Spinal cord (tissue), 9 donors: ENCODE measurements at regions not wholly inside any gene's neighbourhood (a gene's known extent, or its start where the extent isn't known, plus 50 kb on each side); places are given as distances from the start of the nearest gene placed in this dataset.

Experiments
- DNase-seq, 6 donors: peaks; one replicate each; pipeline versions ENCODE4 v3.0.0 to v3.0.0-alpha.2; 2013 to 2015; ENCODE audit warnings: low spot score in 6 of 6, low read depth in 4 of 6
- H3K27ac ChIP-seq: one replicate; pipeline ENCODE4 v1.5.1; 2013; ENCODE audit warnings: low read depth, low read length, control low read depth
- H3K27me3 ChIP-seq: one replicate; pipeline ENCODE4 v1.6.1; 2013; ENCODE audit warnings: low read length; ENCODE audit not compliant: control insufficient read depth, insufficient read depth
- H3K36me3 ChIP-seq: one replicate; pipeline ENCODE4 v1.6.1; 2013; ENCODE audit warnings: low read length; ENCODE audit not compliant: control insufficient read depth, insufficient read depth
- H3K4me1 ChIP-seq: one replicate; pipeline ENCODE4 v1.6.1; 2013; ENCODE audit warnings: low read length; ENCODE audit not compliant: control insufficient read depth, insufficient read depth
- H3K4me3 ChIP-seq: one replicate; pipeline ENCODE4 v1.5.1; 2013; ENCODE audit warnings: low read depth, low read length, control low read depth
- H3K9me3 ChIP-seq: one replicate; pipeline ENCODE4 v1.6.1; 2013; ENCODE audit warnings: low read length; ENCODE audit not compliant: control insufficient read depth, insufficient read depth
- WGBS: methylation state at CpG from one replicate; pipeline ENCODE4 v1.1.5; 2013; ENCODE audit warnings: missing lambda C conversion rate; ENCODE audit not compliant: insufficient coverage; 5-methylcytosine and 5-hydroxymethylcytosine counted together
- donor health status: healthy.

GRCh38 chr2:215811003-215811402 is 202.3 kb downstream of the MREG start:
- no peaks in the 10 kb centered on the region for H3K36me3 ChIP-seq
- no peaks in the 10 kb centered on the region for H3K9me3 ChIP-seq
- WGBS = no CpG with 5 or more reads among the region's 3 CpGs
- no peaks in the 10 kb centered on the region for H3K27me3 ChIP-seq
- H3K4me1 ChIP-seq = no peaks in the 10 kb centered on the region
- no peak for DNase-seq
- H3K27ac ChIP-seq = no peak overlapping the region
- no peak overlapping the region for H3K4me3 ChIP-seq

- Histone ChIP-seq H3K27me3 (no peaks in the 10 kb centered on the region), H3K4me1 (no peaks in the 10 kb centered on the region), H3K36me3 (no peaks in the 10 kb centered on the region), H3K27ac (no peak overlapping the region), H3K4me3 (no peak overlapping the region), H3K9me3 (no peaks in the 10 kb centered on the region)
- WGBS = no CpG with 5 or more reads among the region's 1 CpG
- no peak for DNase-seq
Measured at GRCh38 chr2:215808996-215809395, 204.4 kb downstream of the MREG start.

GRCh38 chr2:215808194-215808593 is 205.2 kb downstream of the MREG start:
- Histone ChIP-seq H3K9me3 (peaks cover 2% of the 10 kb centered on the region), H3K27ac (no peak overlapping the region), H3K36me3 (no peaks in the 10 kb centered on the region), H3K4me1 (no peaks in the 10 kb centered on the region), H3K27me3 (no peaks in the 10 kb centered on the region), H3K4me3 (no peak overlapping the region)
- no peak for DNase-seq
- no CpG with 5 or more reads among the region's 2 CpGs for WGBS

- H3K4me3 ChIP-seq = no peak overlapping the region
- WGBS = no CpG with 5 or more reads among the region's 3 CpGs
- H3K4me1 ChIP-seq = no peaks in the 10 kb centered on the region
- H3K9me3 ChIP-seq = peaks cover 4% of the 10 kb centered on the region
- no peak overlapping the region for H3K27ac ChIP-seq
- DNase-seq = no peak
- H3K36me3 ChIP-seq = no peaks in the 10 kb centered on the region
- no peaks in the 10 kb centered on the region for H3K27me3 ChIP-seq
Measured at GRCh38 chr2:215805493-215805892, 207.9 kb downstream of the MREG start.

- DNase-seq = no peak
- Histone ChIP-seq H3K27me3 (no peaks in the 10 kb centered on the region), H3K4me1 (no peaks in the 10 kb centered on the region), H3K36me3 (no peaks in the 10 kb centered on the region), H3K4me3 (no peak overlapping the region), H3K27ac (no peak overlapping the region), H3K9me3 (peaks cover 4% of the 10 kb centered on the region)
Measured at GRCh38 chr2:215803150-215803549, 210.2 kb downstream of the MREG start.

- Histone ChIP-seq H3K4me3 (no peak overlapping the region), H3K36me3 (no peaks in the 10 kb centered on the region), H3K9me3 (peaks cover 4% of the 10 kb centered on the region), H3K27me3 (no peaks in the 10 kb centered on the region), H3K4me1 (no peaks in the 10 kb centered on the region), H3K27ac (no peak overlapping the region)
- no CpG with 5 or more reads among the region's 1 CpG for WGBS
- DNase-seq = no peak
Measured at GRCh38 chr2:215799194-215799593, 214.2 kb downstream of the MREG start.

GRCh38 chr2:215797676-215798075 is 215.7 kb downstream of the MREG start:
- Histone ChIP-seq H3K27me3 (no peaks in the 10 kb centered on the region), H3K4me3 (no peak overlapping the region), H3K4me1 (no peaks in the 10 kb centered on the region), H3K36me3 (no peaks in the 10 kb centered on the region), H3K9me3 (peaks cover 2% of the 10 kb centered on the region), H3K27ac (no peak overlapping the region)
- no CpG with 5 or more reads among the region's 2 CpGs for WGBS
- DNase-seq = peak in 1 of 6 donors; percentile 40

- Histone ChIP-seq H3K27ac (no peak overlapping the region), H3K4me3 (no peak overlapping the region), H3K36me3 (no peaks in the 10 kb centered on the region), H3K27me3 (no peaks in the 10 kb centered on the region), H3K9me3 (no peaks in the 10 kb centered on the region), H3K4me1 (no peaks in the 10 kb centered on the region)
- WGBS = 50% methylated on average over 3 of the region's 4 CpGs
- DNase-seq = peak in 2 of 6 donors; percentile 49 to 54
Measured at GRCh38 chr2:215796140-215796855, 217.1 kb downstream of the MREG start.

- no peak for DNase-seq
- WGBS = 63% methylated on average over 2 of the region's 5 CpGs
- no peak overlapping the region for H3K4me3 ChIP-seq
- H3K27me3 ChIP-seq = no peaks in the 10 kb centered on the region
- no peaks in the 10 kb centered on the region for H3K4me1 ChIP-seq
- H3K36me3 ChIP-seq = no peaks in the 10 kb centered on the region
- no peak overlapping the region for H3K27ac ChIP-seq
- no peaks in the 10 kb centered on the region for H3K9me3 ChIP-seq
Measured at GRCh38 chr2:215794829-215795546, 218.4 kb downstream of the MREG start.
